ENCODE measurements at regions not wholly inside any gene's neighbourhood (a gene's known extent, or its start where the extent isn't known, plus 50 kb on each side); places are given as distances from the start of the nearest gene placed in this dataset.
A peak's percentile ranks its signal among the peaks of the same experiment; 100 is the strongest.

DNA sequence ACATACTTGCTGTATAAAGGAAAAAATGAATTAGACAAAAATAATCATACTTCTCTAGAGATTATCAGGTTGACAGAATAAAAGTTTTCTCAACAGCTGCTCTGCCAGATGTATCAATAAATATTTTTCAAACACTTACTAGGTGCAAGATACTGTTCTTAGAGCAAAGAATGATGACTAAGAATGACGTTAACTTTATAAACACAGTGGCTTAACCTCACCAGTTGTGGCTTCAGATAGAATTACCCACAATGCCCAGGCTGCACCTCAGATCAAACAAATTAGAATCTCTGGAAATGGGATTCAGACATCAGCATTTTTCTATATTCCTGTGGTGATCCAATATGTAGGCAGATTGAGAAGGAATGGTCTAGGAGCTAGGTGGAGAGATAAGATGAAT lies 422.4 kb upstream of the ATP11B start:
- no peaks in the 10 kb centered on the region for H3K9me1 ChIP-seq (replicated peaks; ENCODE audit: control insufficient read depth, extremely low read depth, insufficient read depth, low read length)
- H3K4me3 ChIP-seq (replicated peaks in 1 of 3; ENCODE audit: insufficient read depth in 1 of 3, low read depth in 1 of 3, low read length in 3 of 3): no peak overlapping the region
- no peak overlapping the region for H3K27ac ChIP-seq (ENCODE audit: insufficient read depth, low read depth, low read length)
- ChIA-PET POLR2A (no interaction called here), CTCF (no interaction called here)
- no peak overlapping the region for H2AFZ ChIP-seq (ENCODE audit: low read depth, low read length)
- intact Hi-C loops (cut with micrococcal nuclease) (no loop called here), dilution Hi-C loops (cut with MboI; ENCODE audit: extremely low pct_ligation_motif_present, low sequenced_read_pairs) (no loop called here)
- BruUV-seq (replicated peaks): no TSS peak
- no peak overlapping the region for H3K4me2 ChIP-seq (ENCODE audit: insufficient read depth, low read length)
- FAIRE-seq (no peak), DNase-seq (ENCODE audit: low read depth, low spot score) (peak; percentile 4)
- H4K20me1 ChIP-seq (replicated peaks; ENCODE audit: control insufficient read depth, extremely low read depth, insufficient read depth, low read length): no peaks in the 10 kb centered on the region
- no peaks in the 10 kb centered on the region for H3K27me3 ChIP-seq (ENCODE audit: control insufficient read depth in 2 of 2, insufficient read depth in 2 of 2, low read length in 2 of 2)
- no peaks in the 10 kb centered on the region for H3K79me2 ChIP-seq (ENCODE audit: control insufficient read depth, insufficient read depth, low read length)
- no peak for TF ChIP-seq POLR2A (IDR thresholded peaks at IDR 0.05; ENCODE audit: low read depth, low read length)
- TF ChIP-seq JUN (IDR thresholded peaks at IDR 0.05; ENCODE audit: borderline replicate concordance, insufficient read depth, insufficient read length, low read depth): no peak
- TF ChIP-seq POLR2AphosphoS5 (IDR thresholded peaks at IDR 0.05; ENCODE audit: insufficient read depth, low read depth, low read length): no peak
- TF ChIP-seq MYC (IDR thresholded peaks at IDR 0.05; ENCODE audit: low read depth, low read length): no peak
- TF ChIP-seq GATA2 (IDR thresholded peaks at IDR 0.05; ENCODE audit: insufficient read depth, insufficient read length, low read depth, low read length): no peak
- TF ChIP-seq FOS (IDR thresholded peaks at IDR 0.05; ENCODE audit: borderline replicate concordance, insufficient read depth, low read length): no peak
- no peak overlapping the region for H3K9ac ChIP-seq (replicated peaks; ENCODE audit: extremely low read depth, insufficient read depth, low read length)
- no peaks in the 10 kb centered on the region for H3K9me3 ChIP-seq (replicated peaks; ENCODE audit: control insufficient read depth, insufficient read depth, low read length)
- peaks cover 6% of the 10 kb centered on the region for H3K4me1 ChIP-seq (ENCODE audit: control insufficient read depth, extremely low read depth, insufficient read depth, low read length)
- H3K36me3 ChIP-seq (ENCODE audit: control insufficient read depth in 2 of 2, extremely low read depth in 1 of 2, insufficient read depth in 2 of 2, low read length in 2 of 2): no peaks in the 10 kb centered on the region

- no peaks in the 10 kb centered on the region for H3K27me3 ChIP-seq (ENCODE audit: control insufficient read depth in 2 of 2, insufficient read depth in 2 of 2, low read length in 2 of 2)
- H3K4me3 ChIP-seq (replicated peaks in 1 of 3; ENCODE audit: insufficient read depth in 1 of 3, low read depth in 1 of 3, low read length in 3 of 3): no peak overlapping the region
- H3K79me2 ChIP-seq (ENCODE audit: control insufficient read depth, insufficient read depth, low read length): no peaks in the 10 kb centered on the region
- H3K9me1 ChIP-seq (replicated peaks; ENCODE audit: control insufficient read depth, extremely low read depth, insufficient read depth, low read length): no peaks in the 10 kb centered on the region
- no peak overlapping the region for H3K4me2 ChIP-seq (ENCODE audit: insufficient read depth, low read length)
- DNase-seq (ENCODE audit: low read depth, low spot score): no peak
- peak; percentile 21 for FAIRE-seq
- H4K20me1 ChIP-seq (replicated peaks; ENCODE audit: control insufficient read depth, extremely low read depth, insufficient read depth, low read length): no peaks in the 10 kb centered on the region
- H3K9ac ChIP-seq (replicated peaks; ENCODE audit: extremely low read depth, insufficient read depth, low read length): no peak overlapping the region
- intact Hi-C loops (cut with micrococcal nuclease): no loop called here
- no TSS peak for BruUV-seq (replicated peaks)
- TF ChIP-seq MAX (IDR thresholded peaks at IDR 0.05; ENCODE audit: insufficient read depth, insufficient read length): no peak
- no peak for TF ChIP-seq JUN (IDR thresholded peaks at IDR 0.05; ENCODE audit: borderline replicate concordance, insufficient read depth, insufficient read length, low read depth)
- no peak for TF ChIP-seq CTCF (IDR thresholded peaks at IDR 0.05; ENCODE audit: extremely low read depth in 1 of 2, insufficient read depth in 1 of 2, low read depth in 1 of 2, low read length in 2 of 2)
- no peak for TF ChIP-seq POLR2AphosphoS5 (IDR thresholded peaks at IDR 0.05; ENCODE audit: insufficient read depth, low read depth, low read length)
- TF ChIP-seq POLR2A (IDR thresholded peaks at IDR 0.05; ENCODE audit: low read depth, low read length): no peak
- TF ChIP-seq FOS (IDR thresholded peaks at IDR 0.05; ENCODE audit: borderline replicate concordance, insufficient read depth, low read length): no peak
- no peak for TF ChIP-seq EZH2 (IDR thresholded peaks at IDR 0.05; ENCODE audit: borderline replicate concordance, low read depth, low read length, severe bottlenecking)
- TF ChIP-seq MYC (IDR thresholded peaks at IDR 0.05; ENCODE audit: low read depth, low read length): no peak
- TF ChIP-seq GATA2 (IDR thresholded peaks at IDR 0.05; ENCODE audit: insufficient read depth, insufficient read length, low read depth, low read length): no peak
- H3K27ac ChIP-seq (ENCODE audit: insufficient read depth, low read depth, low read length): no peak overlapping the region
- dilution Hi-C loops (cut with MboI; ENCODE audit: extremely low pct_ligation_motif_present, low sequenced_read_pairs): no loop called here
- H3K36me3 ChIP-seq (ENCODE audit: control insufficient read depth in 2 of 2, extremely low read depth in 1 of 2, insufficient read depth in 2 of 2, low read length in 2 of 2): no peaks in the 10 kb centered on the region
- CTCF ChIA-PET: interaction anchor here (1.0 kb wide), 1 partner anchor 11 kb away, joined by 3 read pairs; no protein-coding TSS in a partner anchor
- no peak overlapping the region for H2AFZ ChIP-seq (ENCODE audit: low read depth, low read length)
- H3K9me3 ChIP-seq (replicated peaks; ENCODE audit: control insufficient read depth, insufficient read depth, low read length): no peaks in the 10 kb centered on the region
- H3K4me1 ChIP-seq (ENCODE audit: control insufficient read depth, extremely low read depth, insufficient read depth, low read length): no peaks in the 10 kb centered on the region
- POLR2A ChIA-PET: no interaction called here
These were observed 417.4 kb upstream of the ATP11B start for GRCh38 chr3:182375916-182376315.
